Trophoblast cell (in vitro differentiated cells and primary cell): ENCODE measurements at regions not wholly inside any gene's neighbourhood (a gene's known extent, or its start where the extent isn't known, plus 50 kb on each side); places are given as distances from the start of the nearest gene placed in this dataset.

Experiments
- DNase-seq, 2 donors: peaks; one replicate each; pipeline ENCODE4 v3.0.0-alpha.2; 2016
- H2AFZ ChIP-seq: 2 replicates; pipeline ENCODE4 v1.6.1; 2013; ENCODE audit warnings: low read length, moderate library complexity, mild to moderate bottlenecking; ENCODE audit not compliant: insufficient read depth, poor library complexity
- H2AK5ac ChIP-seq: 2 replicates; pipeline ENCODE4 v1.6.1; 2013; ENCODE audit warnings: mild to moderate bottlenecking, low read length
- H2BK120ac ChIP-seq: 2 replicates; pipeline ENCODE4 v1.6.1; 2013; ENCODE audit warnings: low read length, mild to moderate bottlenecking, moderate library complexity; ENCODE audit not compliant: insufficient read depth, poor library complexity
- H2BK12ac ChIP-seq: 2 replicates; pipeline ENCODE4 v1.6.1; 2013; ENCODE audit warnings: mild to moderate bottlenecking, low read length, moderate library complexity
- H2BK5ac ChIP-seq: 2 replicates; pipeline ENCODE4 v1.6.1; 2013; ENCODE audit warnings: low read length, low read depth, moderate library complexity, mild to moderate bottlenecking; ENCODE audit not compliant: poor library complexity
- H3K14ac ChIP-seq: 2 replicates; pipeline ENCODE4 v1.6.1; 2013; ENCODE audit warnings: mild to moderate bottlenecking, low read length
- H3K18ac ChIP-seq: 2 replicates; pipeline ENCODE4 v1.6.1; 2013; ENCODE audit warnings: mild to moderate bottlenecking, low read length
- H3K23ac ChIP-seq: 2 replicates; pipeline ENCODE4 v1.6.1; 2013; ENCODE audit warnings: low read length
- H3K27ac ChIP-seq: 2 replicates; pipeline ENCODE4 v1.5.1; 2013; ENCODE audit warnings: low read depth, mild to moderate bottlenecking, inconsistent platforms, low read length, moderate library complexity
- H3K27me3 ChIP-seq: 2 replicates; pipeline ENCODE4 v1.6.1; 2013; ENCODE audit warnings: inconsistent platforms, mild to moderate bottlenecking, low read length, moderate library complexity; ENCODE audit not compliant: insufficient read depth
- H3K36me3 ChIP-seq, 2 experiments: 1 replicate in 1 of 2; 2 replicates in 1 of 2; pipeline ENCODE4 v1.6.1; 2013; ENCODE audit warnings: low read length in 2 of 2, mild to moderate bottlenecking in 2 of 2, moderate library complexity in 1 of 2; ENCODE audit not compliant: insufficient read depth in 2 of 2, control insufficient read depth in 1 of 2
- H3K4ac ChIP-seq: 2 replicates; pipeline ENCODE4 v1.6.1; 2013; ENCODE audit warnings: low read depth, mild to moderate bottlenecking, low read length, moderate library complexity
- H3K4me1 ChIP-seq, 2 experiments: 1 replicate in 1 of 2; 2 replicates in 1 of 2; pipeline ENCODE4 v1.6.1; 2013; ENCODE audit warnings: low read length in 2 of 2, mild to moderate bottlenecking in 2 of 2, moderate library complexity in 1 of 2; ENCODE audit not compliant: insufficient read depth in 2 of 2, control insufficient read depth in 1 of 2
- H3K4me2 ChIP-seq: 2 replicates; pipeline ENCODE4 v1.6.1; 2013; ENCODE audit warnings: inconsistent platforms, mild to moderate bottlenecking, low read length, moderate library complexity
- H3K4me3 ChIP-seq: 2 replicates; pipeline ENCODE4 v1.5.1; 2013; ENCODE audit warnings: mild to moderate bottlenecking, low read depth, low read length, inconsistent platforms
- H3K79me1 ChIP-seq: one replicate; pipeline ENCODE4 v1.6.1; 2013; ENCODE audit warnings: low read length
- H3K79me2 ChIP-seq: 2 replicates; pipeline ENCODE4 v1.6.1; 2013; ENCODE audit warnings: low read length, mild to moderate bottlenecking; ENCODE audit not compliant: control insufficient read depth, insufficient read depth, poor library complexity
- H3K9ac ChIP-seq: 2 replicates; pipeline ENCODE4 v1.6.1; 2013; ENCODE audit warnings: mild to moderate bottlenecking, low read length
- H3K9me3 ChIP-seq: 2 replicates; pipeline ENCODE4 v1.6.1; 2013; ENCODE audit warnings: low read depth, mild to moderate bottlenecking, control low read depth, inconsistent platforms, low read length; ENCODE audit not compliant: insufficient read depth
- H4K12ac ChIP-seq: 2 replicates; pipeline ENCODE4 v1.6.1; 2013; ENCODE audit warnings: low read depth, mild to moderate bottlenecking, low read length, moderate library complexity
- H4K8ac ChIP-seq: 2 replicates; pipeline ENCODE4 v1.6.1; 2013; ENCODE audit warnings: low read depth, mild to moderate bottlenecking, low read length, moderate library complexity
- H4K91ac ChIP-seq: one replicate; pipeline ENCODE4 v1.6.1; 2013; ENCODE audit warnings: low read depth, mild to moderate bottlenecking, low read length, moderate library complexity
- WGBS: extraction: QIAGEN DNeasy Blood & Tissue Kit; methylation state at CpG from one replicate; pipeline ENCODE4 v1.1.7; 2013; ENCODE audit warnings: missing lambda C conversion rate; ENCODE audit not compliant: insufficient read length, insufficient coverage; ENCODE audit errors: extremely low coverage; 5-methylcytosine and 5-hydroxymethylcytosine counted together

- no peak overlapping the region for H3K4me2 ChIP-seq
- H4K8ac ChIP-seq: no peak overlapping the region
- peaks cover 5% of the 10 kb centered on the region for H3K9me3 ChIP-seq
- H3K79me2 ChIP-seq: no peaks in the 10 kb centered on the region
- H3K4me3 ChIP-seq: no peak overlapping the region
- H3K27me3 ChIP-seq: no peaks in the 10 kb centered on the region
- H3K4ac ChIP-seq: no peak overlapping the region
- no peak overlapping the region for H3K27ac ChIP-seq
- H3K23ac ChIP-seq: no peak overlapping the region
- no peak overlapping the region for H3K14ac ChIP-seq
- no peak overlapping the region for H2AK5ac ChIP-seq
- WGBS: no CpG with 5 or more reads among the region's 9 CpGs
- H2BK5ac ChIP-seq: no peak overlapping the region
- no peak overlapping the region for H4K12ac ChIP-seq
- no peaks in the 10 kb centered on the region for H3K79me1 ChIP-seq
- no peaks in the 10 kb centered on the region for H3K4me1 ChIP-seq
- H3K18ac ChIP-seq: no peak overlapping the region
- H4K91ac ChIP-seq: no peak overlapping the region
- no peak overlapping the region for H3K9ac ChIP-seq
- H3K36me3 ChIP-seq: no peaks in the 10 kb centered on the region
- H2AFZ ChIP-seq: no peak overlapping the region
- H2BK12ac ChIP-seq: no peak overlapping the region
- no peak for DNase-seq
- H2BK120ac ChIP-seq: no peak overlapping the region
These were observed 144.3 kb upstream of the TNRC6C start for GRCh38 chr17:77814091-77814772.

GRCh38 chr17:77815127-77815905 lies 143.2 kb upstream of the TNRC6C start:
- no peak overlapping the region for H3K14ac ChIP-seq
- no peak overlapping the region for H4K8ac ChIP-seq
- WGBS: no CpG with 5 or more reads among the region's 13 CpGs
- no peaks in the 10 kb centered on the region for H3K79me2 ChIP-seq
- H3K4me3 ChIP-seq: no peak overlapping the region
- DNase-seq: no peak
- H2BK120ac ChIP-seq: no peak overlapping the region
- no peak overlapping the region for H2BK5ac ChIP-seq
- no peak overlapping the region for H4K91ac ChIP-seq
- no peaks in the 10 kb centered on the region for H3K4me1 ChIP-seq
- no peak overlapping the region for H2BK12ac ChIP-seq
- H3K27ac ChIP-seq: no peak overlapping the region
- no peak overlapping the region for H4K12ac ChIP-seq
- H3K4ac ChIP-seq: no peak overlapping the region
- H2AK5ac ChIP-seq: no peak overlapping the region
- H3K4me2 ChIP-seq: no peak overlapping the region
- no peak overlapping the region for H2AFZ ChIP-seq
- no peak overlapping the region for H3K18ac ChIP-seq
- H3K36me3 ChIP-seq: no peaks in the 10 kb centered on the region
- no peaks in the 10 kb centered on the region for H3K79me1 ChIP-seq
- H3K23ac ChIP-seq: no peak overlapping the region
- H3K27me3 ChIP-seq: no peaks in the 10 kb centered on the region
- peaks cover 5% of the 10 kb centered on the region for H3K9me3 ChIP-seq
- H3K9ac ChIP-seq: no peak overlapping the region

- Histone ChIP-seq H3K4me2 (no peak overlapping the region), H2AK5ac (no peak overlapping the region), H3K14ac (no peak overlapping the region), H2AFZ (no peak overlapping the region), H3K4ac (no peak overlapping the region), H4K91ac (no peak overlapping the region), H3K79me2 (no peaks in the 10 kb centered on the region), H3K9ac (no peak overlapping the region), H3K9me3 (peaks cover 5% of the 10 kb centered on the region), H3K4me3 (no peak overlapping the region), H2BK120ac (no peak overlapping the region), H2BK5ac (no peak overlapping the region), H4K8ac (no peak overlapping the region), H3K4me1 (no peaks in the 10 kb centered on the region), H3K18ac (no peak overlapping the region), H3K27me3 (peaks cover 2% of the 10 kb centered on the region), H2BK12ac (no peak overlapping the region), H3K23ac (no peak overlapping the region), H3K79me1 (no peaks in the 10 kb centered on the region), H3K27ac (no peak overlapping the region), H4K12ac (no peak overlapping the region), H3K36me3 (no peaks in the 10 kb centered on the region)
- no peak for DNase-seq
- no CpG with 5 or more reads among the region's 4 CpGs for WGBS
These were observed 140.6 kb upstream of the TNRC6C start for GRCh38 chr17:77817953-77818352.

DNA sequence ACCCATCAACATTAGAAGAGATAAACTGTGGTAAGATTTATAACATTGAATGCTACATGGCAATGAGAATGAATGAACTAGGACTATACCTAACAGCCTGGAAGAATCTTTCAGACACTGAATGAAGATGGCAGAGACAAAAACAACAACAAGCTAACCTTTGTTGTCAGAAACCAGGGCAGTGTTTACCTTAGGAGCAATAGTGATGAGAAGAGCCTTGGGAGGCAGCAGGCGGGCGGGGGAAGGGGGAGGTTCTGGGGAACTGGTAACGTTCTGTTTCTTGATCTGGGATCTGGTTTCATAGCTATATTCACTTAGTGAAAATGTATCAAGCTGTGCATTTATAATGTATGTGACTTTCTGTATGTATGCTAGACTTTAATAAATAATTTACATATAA lies 139.0 kb upstream of the TNRC6C start:
- no peak overlapping the region for H4K8ac ChIP-seq
- H2AFZ ChIP-seq: no peak overlapping the region

More for the DNA sequence above, 139.0 kb upstream of the TNRC6C start:
- no peak overlapping the region for H3K14ac ChIP-seq
- H2BK5ac ChIP-seq: no peak overlapping the region
- H3K79me2 ChIP-seq: no peaks in the 10 kb centered on the region
- no peak overlapping the region for H3K9ac ChIP-seq
- no peak overlapping the region for H4K12ac ChIP-seq
- no CpG with 5 or more reads among the region's 3 CpGs for WGBS
- H3K36me3 ChIP-seq: no peaks in the 10 kb centered on the region
- H3K23ac ChIP-seq: no peak overlapping the region
- H4K91ac ChIP-seq: no peak overlapping the region
- no peaks in the 10 kb centered on the region for H3K4me1 ChIP-seq
- H3K4ac ChIP-seq: no peak overlapping the region
- H2BK120ac ChIP-seq: no peak overlapping the region
- H3K4me3 ChIP-seq: no peak overlapping the region
- H3K27me3 ChIP-seq: peaks cover 2% of the 10 kb centered on the region
- H3K79me1 ChIP-seq: no peaks in the 10 kb centered on the region
- no peak overlapping the region for H2BK12ac ChIP-seq
- H3K18ac ChIP-seq: no peak overlapping the region
- no peak overlapping the region for H3K4me2 ChIP-seq
- no peak overlapping the region for H3K27ac ChIP-seq
- no peak for DNase-seq
- H2AK5ac ChIP-seq: no peak overlapping the region
- H3K9me3 ChIP-seq: peaks cover 5% of the 10 kb centered on the region
